HG03175 (cell line): ENCODE measurements at regions not wholly inside any gene's neighbourhood (a gene's known extent, or its start where the extent isn't known, plus 50 kb on each side); places are given as distances from the start of the nearest gene placed in this dataset.

Experiments used
- ATAC-seq: cut with Tn5 transposase; IDR thresholded peaks from one replicate; pipeline ENCODE4 v1.9.1; 2021; ENCODE audit warnings: mild to moderate bottlenecking, moderate library complexity; ENCODE audit not compliant: unreplicated experiment

DNA sequence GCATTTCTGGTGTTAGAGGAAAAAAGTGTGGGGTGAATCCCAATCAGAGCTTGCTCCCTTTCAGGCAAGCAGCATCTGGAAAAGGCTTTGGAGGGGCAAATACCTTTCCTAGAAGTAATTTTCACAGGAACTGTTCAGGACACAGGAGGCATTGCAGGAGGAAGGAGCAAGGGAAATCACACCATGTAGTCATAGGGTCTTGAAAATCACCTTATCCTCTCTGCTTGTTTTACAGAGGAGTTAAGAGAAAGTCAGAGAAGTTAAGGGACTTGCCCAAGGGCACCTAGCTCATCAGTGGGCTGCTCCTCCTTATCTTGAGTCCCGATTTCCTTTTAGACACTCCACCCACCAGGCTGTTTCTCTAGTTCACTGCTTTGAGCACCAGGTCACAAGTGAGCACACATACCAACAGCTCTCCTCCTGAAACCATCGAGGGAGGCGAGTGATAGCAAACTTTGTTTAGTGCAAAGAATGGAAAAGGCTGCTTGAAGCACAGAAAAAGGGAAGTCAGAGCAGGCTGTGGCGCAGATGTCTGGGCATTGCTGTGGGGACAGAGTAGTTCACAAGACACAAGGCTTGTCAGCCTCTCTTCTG lies 89.2 kb upstream of the CXCR4 start:
- ATAC-seq, result peak; percentile 46

DNA sequence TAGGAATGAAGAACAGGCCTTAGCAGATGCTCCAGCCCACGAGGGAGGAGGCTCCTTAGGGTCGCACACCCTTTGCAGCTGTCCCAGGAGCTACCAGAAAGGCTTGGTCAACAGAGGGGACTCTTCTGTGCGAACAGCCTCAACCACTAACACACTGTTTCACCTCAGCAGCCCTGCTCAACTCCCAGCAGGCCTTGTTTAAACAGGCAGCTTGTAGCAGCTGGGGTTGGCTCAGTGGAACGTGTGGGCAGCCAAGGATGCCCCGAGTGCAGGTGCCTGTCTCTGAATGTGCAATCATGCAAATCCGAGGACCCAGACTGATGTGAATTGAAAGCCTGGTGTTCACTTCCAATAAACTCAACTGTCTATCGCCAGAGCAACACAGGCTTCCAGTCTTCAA lies 88.7 kb upstream of the CXCR4 start:
- ATAC-seq, result peak; percentile 94

DNA sequence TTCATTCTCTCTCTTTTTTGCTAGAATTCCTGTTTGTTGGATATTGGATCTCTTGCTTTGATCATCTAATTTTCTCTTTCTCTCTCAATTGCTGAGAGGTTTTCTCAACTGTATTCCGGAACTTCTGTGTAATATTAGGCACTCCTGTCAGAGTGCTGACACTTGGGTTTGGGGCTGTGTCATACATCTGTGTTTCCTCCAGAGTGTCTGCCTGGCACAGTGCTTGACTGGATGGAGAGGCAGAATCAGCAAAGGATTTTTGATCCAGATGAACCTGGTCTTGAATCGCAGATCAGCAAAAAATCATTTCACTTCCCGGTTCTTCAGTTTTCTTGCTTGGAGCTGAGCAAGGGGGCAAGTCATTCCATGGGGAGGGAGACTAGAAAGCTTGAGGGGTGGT lies 87.7 kb upstream of the CXCR4 start:
- no peak for ATAC-seq

DNA sequence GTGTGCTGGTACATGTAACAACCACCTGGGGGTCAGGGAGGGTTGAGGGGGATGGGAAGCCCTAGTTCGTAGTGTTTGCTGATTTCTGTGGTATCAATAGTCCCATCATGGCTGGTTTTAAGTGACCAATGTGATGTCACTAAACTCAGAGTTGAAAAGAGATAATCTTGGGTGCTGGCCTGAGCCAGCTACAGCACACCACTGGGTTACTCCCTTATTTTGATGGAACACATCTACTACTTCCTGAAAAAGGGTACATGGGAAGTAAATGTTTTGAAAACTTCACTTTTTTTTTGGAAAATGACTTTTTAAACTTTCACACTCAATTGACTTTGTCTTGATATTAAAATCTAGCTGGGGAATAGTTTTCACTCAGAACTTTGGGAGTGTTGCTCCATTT lies 87.0 kb upstream of the CXCR4 start:
- ATAC-seq, result no peak

DNA sequence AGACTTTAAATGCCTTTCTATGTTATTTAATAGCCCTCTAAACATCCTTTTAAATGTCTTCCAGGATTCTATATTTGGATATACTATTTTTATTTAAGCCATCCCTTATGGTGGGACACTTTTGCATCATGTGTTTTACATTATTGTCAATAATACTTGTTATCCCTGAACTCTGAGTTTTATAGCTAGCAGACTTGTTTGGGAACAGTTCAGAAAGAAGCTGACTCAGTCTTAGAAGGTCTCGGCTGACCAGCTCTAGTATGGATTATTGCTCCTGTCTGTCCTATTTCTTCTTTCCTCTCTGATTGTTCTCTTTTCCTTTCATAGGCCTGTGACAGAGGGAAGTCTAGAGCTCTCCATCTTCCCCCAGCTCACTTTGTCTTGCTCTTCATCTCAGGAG lies 77.3 kb upstream of the CXCR4 start:
- no peak for ATAC-seq

DNA sequence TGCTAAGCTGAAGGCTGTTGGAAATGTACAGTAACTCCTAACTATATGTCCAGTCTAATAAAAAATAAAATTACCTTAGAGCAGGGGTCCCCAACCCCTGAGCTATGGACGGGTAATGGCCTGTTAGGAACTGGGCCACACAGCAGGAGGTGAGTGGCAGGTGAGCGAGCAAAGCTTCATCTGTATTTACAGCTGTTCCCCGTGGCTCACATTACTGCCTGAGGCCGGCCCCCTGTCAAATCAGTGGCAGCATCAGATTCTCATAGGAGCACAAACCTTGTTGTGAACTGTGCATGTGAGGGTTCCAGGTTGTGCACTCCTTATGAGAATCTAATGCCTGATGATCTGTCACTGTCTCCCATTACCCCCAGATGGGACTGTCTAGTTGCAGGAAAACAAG lies 73.1 kb upstream of the CXCR4 start:
- ATAC-seq, result no peak

DNA sequence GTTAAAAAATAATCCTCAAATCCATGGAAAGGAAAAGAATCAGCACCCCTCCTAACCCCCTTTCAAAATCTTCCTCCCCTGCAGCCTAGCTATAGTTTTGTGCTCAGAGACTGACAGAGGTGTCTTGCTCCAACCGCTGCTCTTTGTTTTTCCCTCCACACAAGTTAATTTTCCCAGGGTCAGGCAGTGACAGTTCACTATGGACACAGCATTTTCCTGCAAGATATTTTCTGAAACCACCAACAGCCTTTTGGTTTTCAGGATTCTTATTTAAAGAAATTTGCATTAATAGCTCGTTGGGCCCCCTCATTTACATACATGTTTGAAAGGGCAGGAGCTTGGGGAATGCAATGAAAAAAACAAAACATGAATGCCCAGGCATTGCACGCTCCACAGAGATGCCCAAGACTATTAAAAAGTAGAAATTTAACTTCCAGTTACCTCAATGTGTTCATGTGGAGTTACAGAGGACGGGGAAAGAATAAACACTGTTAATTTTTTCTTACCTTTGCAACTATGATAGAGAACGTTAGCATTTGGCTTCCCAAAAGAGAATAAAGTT lies 71.4 kb upstream of the CXCR4 start:
- no peak for ATAC-seq

DNA sequence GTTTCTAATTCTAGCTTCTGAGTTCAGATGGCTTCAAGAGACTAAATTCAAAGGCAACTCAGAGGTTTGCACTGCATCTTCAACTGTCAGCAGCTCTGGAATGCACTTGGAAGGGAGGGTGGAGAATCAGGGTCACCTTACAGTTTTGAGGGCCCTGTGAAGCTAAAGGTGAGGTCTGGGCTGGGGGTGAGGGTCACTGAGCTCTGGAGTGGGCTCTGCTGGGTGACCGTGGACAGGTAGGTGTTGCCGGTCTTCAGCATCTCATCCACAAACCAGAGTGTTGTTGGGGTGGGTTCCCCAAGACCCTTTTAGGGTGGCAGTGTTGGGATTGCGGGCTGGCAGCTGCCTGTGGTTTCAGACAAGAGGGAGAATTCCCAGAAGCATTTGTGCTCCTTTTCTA lies 70.1 kb upstream of the CXCR4 start:
- no peak for ATAC-seq

DNA sequence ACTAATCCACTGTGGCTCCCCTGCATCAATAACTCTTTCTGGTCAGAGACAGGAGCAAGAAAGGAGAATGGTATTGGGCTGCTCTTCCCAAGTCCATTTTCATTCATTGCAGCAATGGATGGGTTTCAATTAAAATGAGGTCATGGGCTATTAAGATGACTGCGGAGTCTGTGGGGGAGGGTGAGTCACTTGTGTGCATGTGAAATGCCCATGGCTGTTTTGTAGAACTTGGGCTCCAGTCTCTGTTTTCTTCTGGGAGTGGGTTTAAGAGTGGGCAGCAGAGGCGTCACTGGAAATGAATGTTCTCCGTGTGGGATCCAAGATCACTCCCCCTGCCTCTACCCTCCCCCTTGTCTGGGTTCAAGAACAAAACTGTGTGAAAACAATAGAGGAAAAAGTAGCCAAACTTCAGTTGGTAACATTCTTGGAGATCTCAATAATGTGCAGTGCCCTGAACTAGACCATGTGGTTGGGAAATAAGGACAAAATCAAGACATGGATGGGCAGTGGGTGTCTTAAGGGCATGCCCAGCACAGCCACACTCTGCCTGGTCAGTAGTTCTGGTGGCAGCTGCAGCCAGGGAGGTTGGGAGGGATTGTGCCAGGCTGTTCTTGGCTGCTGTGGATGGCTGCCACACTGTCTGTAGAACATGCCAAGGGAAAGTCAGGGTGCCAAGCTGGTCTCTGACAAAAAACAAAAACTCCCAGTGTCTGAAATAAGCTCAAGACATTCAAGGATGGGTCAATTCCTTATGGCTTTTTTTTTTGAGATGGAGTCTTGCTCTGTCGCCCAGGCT lies 68.2 kb upstream of the CXCR4 start:
- ATAC-seq, result no peak

DNA sequence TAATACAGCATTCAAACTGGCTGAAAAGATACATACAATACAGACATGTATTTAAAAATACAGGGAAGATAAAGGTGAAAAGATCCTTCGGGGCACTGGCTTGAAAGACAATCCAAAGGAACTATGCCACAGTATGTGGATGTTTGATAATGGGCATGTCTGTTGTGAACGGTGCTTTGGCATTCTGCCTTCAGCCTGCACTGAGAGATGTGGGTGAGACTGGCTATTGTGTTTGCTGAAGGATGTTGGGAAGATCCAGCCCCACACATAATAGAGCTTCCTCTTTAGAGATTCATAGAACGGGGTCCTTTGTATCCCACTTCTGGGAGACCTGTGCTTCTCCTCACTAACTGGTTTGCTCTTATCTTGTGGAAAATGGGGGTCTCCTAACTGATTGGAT lies 65.1 kb upstream of the CXCR4 start:
- ATAC-seq, result no peak

DNA sequence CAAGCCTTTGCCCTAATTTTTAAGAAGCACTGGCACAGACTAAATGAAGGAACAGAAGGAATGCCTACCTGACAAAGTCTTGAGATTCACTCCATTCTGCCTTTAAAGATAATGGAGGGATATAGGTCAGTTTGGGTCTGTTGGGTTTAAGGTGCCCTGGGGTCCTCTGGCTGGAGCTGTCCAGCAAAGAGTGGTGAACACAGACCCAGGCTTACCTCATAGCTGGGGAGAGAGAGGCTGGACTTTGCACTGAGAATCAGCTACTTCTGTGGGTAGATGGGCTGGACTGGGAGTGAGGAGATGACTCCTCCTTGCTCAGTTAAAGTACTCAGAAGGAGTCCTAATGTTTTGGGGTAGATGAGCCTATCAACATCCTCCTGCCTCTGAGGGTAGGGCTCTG lies 64.4 kb upstream of the CXCR4 start:
- ATAC-seq, result no peak

DNA sequence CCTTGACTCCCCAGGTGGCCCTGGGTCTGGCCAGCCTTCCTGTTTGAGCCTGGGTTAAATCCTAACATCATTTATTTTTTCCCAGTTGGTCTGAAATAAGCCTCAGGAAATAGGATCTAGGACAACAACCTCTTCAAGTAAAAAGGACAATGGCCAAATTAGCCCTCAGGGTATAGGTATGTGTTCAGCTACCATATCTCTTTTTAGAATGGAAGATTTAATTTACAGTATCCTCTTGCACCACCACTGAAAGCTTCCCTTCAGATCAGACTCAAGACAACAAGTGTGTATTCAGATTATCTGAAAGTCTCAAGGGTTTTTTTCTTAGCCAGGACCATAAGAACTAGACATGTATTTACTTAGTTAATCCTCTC lies 61.6 kb upstream of the CXCR4 start:
- ATAC-seq, result no peak

DNA sequence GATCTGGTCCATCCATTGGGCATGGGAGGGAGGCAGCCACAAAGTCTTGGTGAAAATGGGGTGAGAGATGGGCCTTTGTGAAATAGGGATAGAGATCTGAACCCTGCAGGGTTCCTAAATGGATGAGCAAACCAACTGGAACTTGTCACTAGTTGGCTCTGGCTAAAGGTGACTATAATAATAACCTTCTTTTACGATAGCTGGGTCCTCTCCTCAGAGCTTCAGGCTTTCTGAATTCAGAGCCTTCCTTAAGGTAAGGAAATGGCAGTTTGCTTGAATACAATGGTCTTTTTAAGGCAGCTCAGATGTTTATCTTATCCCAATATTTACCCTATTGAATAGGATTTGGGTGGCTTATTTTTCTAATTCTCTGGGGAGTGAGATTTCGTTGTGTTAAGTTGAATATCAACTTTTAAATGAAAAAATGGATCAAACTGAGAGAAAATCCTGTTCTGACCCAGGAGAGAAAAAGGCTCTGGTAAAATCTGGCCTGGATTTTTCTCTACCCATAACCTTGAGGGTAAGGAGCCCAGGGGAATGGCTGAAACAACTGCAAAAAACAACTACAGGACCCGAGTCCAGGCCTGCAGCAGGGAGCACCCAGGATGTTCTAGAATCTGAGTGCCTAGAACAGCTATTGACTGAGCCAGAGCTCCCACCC lies 61.1 kb upstream of the CXCR4 start:
- ATAC-seq, result no peak

DNA sequence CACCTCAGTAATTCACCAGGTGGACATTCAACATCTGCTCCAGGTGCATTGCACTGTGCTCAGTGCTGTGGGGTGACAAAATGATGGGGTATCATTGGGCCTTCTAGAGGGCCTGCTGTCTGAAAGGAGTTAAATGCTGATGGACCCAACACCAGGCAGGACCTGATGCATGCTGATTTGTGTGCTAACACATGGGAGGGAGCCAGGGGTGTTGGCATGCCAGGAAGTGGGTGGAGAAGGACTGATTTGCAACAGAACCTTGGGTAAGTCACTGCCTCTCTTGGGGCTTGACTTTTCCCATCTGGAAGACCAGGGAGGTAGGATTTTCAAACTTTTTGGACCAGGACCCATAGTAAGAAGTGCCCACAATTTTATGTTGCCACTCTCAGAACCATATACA lies 57.9 kb upstream of the CXCR4 start:
- no peak for ATAC-seq

DNA sequence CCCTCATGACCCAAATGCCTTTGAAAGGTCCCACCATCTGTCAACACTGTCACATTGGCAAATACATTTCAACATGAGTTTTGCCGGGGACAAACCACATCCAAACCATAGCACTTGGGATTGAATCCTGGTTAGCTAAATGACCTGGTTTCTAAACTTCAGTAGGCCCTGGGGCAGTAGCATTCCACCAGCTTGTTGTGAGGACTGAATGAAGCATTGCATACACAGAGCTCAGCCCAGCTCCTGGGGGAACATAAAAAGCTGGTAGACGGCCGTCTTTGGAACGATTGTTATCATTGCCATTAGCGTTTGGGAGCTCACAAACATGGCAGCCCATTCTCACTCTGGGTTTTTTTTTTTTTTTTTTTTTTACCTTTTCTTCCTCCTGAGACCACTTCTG lies 57.5 kb upstream of the CXCR4 start:
- no peak for ATAC-seq

DNA sequence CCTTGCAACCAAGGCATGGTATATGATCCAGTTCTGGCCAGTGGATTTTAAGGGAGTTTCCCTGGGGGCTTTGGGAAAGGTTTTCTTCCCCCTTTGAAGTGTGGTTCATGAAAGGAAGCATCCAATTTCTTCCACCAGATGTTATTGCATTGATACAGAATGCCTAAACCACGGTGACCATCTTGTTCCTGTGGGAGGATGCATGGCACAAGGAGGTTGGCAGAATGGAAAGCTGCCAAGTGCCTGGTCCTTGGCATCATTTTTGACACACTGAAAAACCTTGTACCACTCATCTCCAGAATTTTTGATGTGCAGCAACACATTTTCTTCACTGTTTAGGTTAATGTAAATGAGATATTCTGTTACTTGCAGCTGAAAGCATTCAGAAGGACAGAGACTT lies 55.2 kb upstream of the CXCR4 start:
- ATAC-seq, result no peak

DNA sequence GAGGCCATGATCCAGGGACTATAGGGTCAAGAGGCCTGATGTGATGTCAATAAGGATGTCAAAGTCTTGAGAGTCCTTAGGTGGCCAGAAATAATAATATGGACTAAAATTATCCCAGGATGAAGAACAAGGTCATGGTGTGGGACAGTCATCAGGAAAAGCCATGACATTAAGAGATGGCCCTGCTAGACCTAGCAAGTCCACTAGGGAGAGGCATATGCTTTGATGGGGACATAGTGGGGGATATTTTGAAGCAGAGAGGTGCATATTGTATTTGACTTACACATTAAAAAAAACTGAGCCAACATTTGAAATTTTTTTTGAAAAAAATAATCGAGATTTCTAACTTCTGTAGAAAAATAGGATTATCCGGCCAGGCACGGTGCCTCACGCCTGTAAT lies 53.3 kb upstream of the CXCR4 start:
- no peak for ATAC-seq

DNA sequence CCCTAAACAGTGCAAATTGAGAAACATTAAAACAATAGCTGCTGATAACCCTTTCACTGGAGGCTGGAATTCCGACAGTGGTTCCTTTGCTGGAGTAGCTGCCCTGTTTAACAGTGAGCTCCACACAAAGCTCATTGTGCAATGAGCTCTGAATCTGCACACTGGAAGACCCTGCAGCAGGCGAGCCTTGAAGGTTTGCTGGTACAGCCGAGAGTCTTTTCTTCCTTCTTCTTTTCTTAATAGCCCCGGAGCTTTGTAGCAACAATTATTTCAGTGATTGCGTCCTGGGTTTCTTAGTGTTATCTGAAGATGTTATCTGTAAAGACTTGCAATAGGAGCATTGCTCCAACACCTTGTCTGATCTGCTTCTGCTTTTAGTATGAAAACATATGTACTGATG lies 50.8 kb upstream of the CXCR4 start:
- no peak for ATAC-seq

DNA sequence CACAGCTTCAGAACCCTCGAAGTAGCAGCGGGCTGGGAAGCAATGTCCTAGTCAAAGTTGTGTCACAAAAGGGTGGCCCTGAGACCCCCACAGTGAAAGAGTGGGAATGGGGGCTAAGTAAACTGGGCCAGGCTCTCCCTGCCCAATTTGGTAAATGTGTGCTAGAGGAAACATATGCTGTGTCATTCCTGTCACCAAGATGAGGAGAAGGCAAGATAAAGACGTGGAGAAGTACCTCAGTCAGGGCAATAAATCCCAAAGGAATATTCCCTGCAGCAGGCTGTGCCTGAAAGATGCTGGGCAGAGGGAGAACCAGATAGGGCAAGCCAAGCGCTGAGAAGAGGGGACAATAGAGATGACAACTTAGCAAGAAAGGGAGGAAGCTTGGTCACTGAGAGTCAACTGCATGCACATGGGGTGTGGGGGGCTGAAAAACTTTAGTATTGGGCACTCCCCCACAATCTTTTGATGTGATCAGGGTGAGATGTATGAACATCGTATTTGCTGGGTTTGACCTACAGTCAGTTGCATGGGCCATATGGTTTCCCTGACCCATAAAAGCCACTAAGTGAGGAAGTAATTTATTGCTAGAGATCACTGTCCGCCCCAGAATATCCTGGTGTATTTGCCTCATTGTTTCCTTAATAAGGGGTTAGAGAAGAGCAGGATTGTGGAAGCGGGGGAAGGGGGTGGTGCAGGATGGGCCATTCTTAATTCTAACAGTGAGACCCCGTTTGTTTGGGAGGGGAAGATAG lies 49.9 kb upstream of the CXCR4 start:
- no peak for ATAC-seq
